NCI-H1417 (cell line): ENCODE measurements at regions not wholly inside any gene's neighbourhood (a gene's known extent, or its start where the extent isn't known, plus 50 kb on each side); places are given as distances from the start of the nearest gene placed in this dataset.
"Not testable (repeated sequence)": the region's sequence is repeated elsewhere in the genome, so short reads cannot be mapped to it uniquely, and the experiment has no call there.

Source experiments
- DNase-seq, 3 experiments: peaks; one replicate each; lab custom pipeline; 2025; lab: John Stamatoyannopoulos, UW

- no peak for DNase-seq
Observed at GRCh38 chr1:194705123-194705854, 1518.9 kb upstream of the B3GALT2 start.

- DNase-seq: no peak
Observed at GRCh38 chr1:194698908-194699318, 1512.5 kb upstream of the B3GALT2 start.

- DNase-seq: no peak
Observed at GRCh38 chr1:194693244-194693643, 1506.8 kb upstream of the B3GALT2 start.

GRCh38 chr1:194684636-194685035 is 1498.2 kb upstream of the B3GALT2 start:
- DNase-seq: no peak

- no peak for DNase-seq
Observed at GRCh38 chr1:194658090-194658439, 1471.7 kb upstream of the B3GALT2 start.

- no peak for DNase-seq
Observed at GRCh38 chr1:194654956-194655355, 1468.5 kb upstream of the B3GALT2 start.

DNA sequence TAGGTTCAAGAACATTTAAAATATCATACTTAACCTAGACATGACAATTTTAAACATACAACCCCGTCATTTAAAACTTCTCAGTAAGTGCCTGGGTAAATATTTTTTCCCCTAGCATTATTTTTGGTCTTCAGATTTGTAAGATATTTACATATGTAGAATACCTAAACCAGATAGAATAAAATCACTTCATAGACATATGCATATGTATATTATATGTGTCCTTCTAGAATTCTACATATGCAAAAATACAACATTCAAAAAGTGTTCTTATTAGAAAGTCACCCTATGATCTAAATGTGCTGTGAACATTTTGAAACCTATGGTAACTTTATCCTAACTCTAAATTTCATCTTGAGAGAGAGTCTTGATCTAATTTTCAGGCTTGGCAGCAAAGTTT is 1467.0 kb upstream of the B3GALT2 start:
- no peak for DNase-seq

GRCh38 chr1:194647118-194647517 is 1460.7 kb upstream of the B3GALT2 start:
- no peak for DNase-seq

- DNase-seq: no peak
Observed at GRCh38 chr1:194644528-194644927, 1458.1 kb upstream of the B3GALT2 start.

GRCh38 chr1:194640322-194640721 is 1453.9 kb upstream of the B3GALT2 start:
- DNase-seq: no peak

DNA sequence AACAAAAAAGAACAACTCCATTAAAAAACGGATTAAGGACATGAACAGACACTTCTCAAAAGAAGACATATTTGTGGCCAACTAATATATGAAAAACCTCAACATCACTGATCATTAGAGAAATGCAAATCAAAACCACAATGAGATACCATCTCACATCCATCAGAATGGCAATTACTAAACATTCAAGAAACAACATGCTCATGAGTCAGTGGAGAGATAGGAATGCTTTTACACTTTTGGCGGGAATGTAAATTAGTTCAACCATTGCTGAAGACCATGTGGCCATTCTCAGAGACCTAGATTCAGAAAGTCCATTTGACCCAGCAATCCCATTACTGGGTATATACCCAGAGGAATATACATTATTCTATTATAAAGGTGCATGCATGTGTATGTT is 1442.6 kb upstream of the B3GALT2 start:
- DNase-seq: no peak

DNA sequence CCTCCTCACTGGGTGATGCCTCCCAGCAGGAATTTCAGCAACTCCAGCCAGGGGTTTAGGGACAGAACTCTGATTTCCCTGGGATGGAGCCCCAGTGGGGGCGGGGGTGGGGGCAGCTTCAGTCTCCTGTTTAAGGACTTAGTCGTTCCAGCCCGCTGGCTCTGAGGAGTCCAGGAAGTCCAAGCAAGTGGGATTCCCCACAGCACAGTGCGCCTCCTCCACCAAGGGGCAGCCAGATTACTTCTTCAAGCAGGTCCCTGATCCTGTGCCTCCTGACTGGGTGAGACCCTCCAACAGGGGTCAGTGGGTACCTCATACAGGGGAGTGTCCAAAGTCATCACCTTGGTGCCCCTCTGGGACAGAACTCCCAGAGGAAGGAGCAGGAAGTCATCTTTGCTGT is 1438.4 kb upstream of the B3GALT2 start:
- DNase-seq: no peak

DNA sequence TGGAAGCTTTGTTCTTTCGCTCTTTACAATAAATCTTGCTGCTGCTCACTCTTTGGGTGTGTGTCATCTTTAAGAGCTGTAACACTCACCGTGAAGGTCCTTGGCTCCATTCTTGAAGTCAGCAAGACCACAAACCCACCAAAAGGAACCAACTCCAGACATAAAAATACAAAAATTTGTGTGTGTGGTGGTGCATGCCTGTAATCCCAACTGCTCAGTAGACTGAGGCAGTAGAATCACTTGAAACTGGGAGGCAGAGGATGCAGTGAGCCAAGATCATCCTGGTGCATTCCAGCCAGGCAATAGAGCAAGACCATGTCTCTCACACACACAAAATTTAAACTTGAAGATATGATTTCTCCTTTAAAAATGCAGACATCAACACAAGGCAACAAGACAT is 1431.7 kb upstream of the B3GALT2 start:
- no peak for DNase-seq

GRCh38 chr1:194617272-194617671 is 1430.9 kb upstream of the B3GALT2 start:
- DNase-seq: not testable (repeated sequence)

GRCh38 chr1:194616835-194617234 is 1430.4 kb upstream of the B3GALT2 start:
- no peak for DNase-seq

DNA sequence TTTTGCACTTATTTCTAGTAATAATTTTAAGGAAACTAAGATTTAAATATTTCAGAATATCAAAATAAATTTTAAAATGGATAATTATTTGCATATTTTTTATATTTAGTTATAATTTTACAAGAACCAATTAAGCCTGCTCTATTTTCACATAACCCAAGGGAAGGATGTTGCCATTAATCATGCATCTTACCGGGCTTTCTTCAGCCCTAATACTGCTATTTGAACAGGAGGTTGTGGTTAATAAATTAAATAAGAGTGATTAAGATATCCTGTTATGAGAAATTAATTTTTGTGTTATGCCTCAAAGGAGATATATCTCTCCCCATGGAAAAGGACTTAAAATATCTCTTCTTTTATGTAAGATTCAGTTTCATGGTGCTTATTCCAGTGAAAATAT is 1415.8 kb upstream of the B3GALT2 start:
- no peak for DNase-seq

DNA sequence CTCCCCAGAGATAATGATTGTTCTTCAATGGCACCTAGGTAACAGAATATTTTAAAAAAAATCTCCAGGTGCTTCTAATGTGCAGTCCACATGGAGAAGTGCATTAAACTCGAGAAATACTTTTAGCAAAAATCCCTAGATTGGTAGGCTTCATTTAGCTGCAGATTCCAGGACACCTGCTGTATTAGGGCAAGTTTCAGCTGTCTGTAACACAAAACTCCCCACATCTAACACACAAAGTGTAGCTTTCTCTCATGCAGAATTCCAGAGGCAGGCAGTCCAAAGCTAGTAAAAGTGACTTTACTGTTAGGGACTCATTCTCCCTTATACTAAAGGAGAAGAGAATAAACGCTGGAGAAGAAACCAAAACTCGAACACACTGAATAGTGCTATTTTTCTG is 1414.3 kb upstream of the B3GALT2 start:
- no peak for DNase-seq

- DNase-seq: peak in 1 of 3 experiments; percentile 11
Observed at GRCh38 chr1:194598098-194598497, 1411.7 kb upstream of the B3GALT2 start.

DNA sequence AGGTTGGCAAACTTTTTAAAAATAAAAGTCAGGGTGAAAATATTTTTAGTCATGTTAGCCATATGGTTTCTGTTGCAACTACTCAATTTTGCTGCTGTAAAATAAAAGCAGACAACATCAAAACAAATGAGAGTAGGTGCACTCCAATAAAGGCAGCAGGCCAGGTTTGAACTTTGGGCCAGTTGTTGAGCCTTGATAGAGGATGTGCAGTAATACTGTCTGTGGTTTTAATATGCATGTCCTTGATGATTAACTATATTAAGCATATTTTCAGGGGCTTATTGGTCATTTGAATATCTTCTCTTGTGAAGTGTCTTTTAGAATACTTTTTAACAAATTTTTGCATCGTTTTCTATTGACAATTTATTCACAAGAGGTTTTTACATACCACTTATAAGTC is 1399.9 kb upstream of the B3GALT2 start:
- DNase-seq: no peak

DNA sequence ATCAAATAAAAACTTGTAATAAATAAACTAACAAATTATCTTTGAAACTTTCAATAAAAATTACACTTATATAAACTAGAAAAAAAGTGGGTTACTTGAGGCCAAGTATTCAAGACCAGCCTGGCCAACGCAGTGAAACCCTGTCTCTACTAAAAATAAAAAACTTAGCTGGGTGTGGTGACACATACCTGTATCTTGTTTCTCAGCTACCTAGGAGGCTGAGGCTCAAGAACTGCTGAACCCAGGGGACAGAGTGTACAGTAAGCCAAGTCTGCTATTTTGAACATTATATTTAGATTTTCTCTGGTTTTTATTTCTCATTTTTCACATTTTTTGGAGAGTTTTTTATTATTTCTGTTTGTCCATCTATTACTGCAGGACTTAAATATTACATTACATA is 1397.6 kb upstream of the B3GALT2 start:
- no peak for DNase-seq

DNA sequence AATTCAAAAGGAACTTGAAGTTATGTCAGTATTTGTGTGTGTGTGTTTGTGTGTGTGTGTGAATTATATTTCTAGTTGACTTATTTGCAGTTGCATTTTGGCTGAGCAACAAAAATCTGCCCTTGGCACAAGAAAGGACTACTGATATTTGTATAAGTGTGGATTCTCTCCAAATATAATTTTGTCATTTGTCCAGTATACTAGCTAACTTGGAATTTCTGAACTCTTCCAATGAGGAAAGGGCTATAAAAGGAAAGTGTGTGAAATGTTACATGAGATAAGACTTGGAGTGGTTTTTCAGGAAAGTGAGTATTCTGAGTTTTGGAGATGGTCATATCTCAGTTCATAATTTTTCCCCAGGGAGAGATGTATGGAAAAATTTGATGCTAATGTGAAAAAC is 1384.1 kb upstream of the B3GALT2 start:
- DNase-seq: no peak

GRCh38 chr1:194568610-194569009 is 1382.2 kb upstream of the B3GALT2 start:
- DNase-seq: no peak

GRCh38 chr1:194548071-194548470 is 1361.7 kb upstream of the B3GALT2 start:
- no peak for DNase-seq

GRCh38 chr1:194544012-194544411 is 1357.6 kb upstream of the B3GALT2 start:
- DNase-seq: no peak
